HG03097 (cell line): ENCODE measurements at regions not wholly inside any gene's neighbourhood (a gene's known extent, or its start where the extent isn't known, plus 50 kb on each side); places are given as distances from the start of the nearest gene placed in this dataset.

ENCODE experiments used
- ATAC-seq: cut with Tn5 transposase; IDR thresholded peaks from one replicate; pipeline ENCODE4 v1.9.1; 2021; ENCODE audit not compliant: unreplicated experiment, low FRiP score

- no peak for ATAC-seq
Measured at GRCh38 chr15:38691965-38692788, 127.6 kb upstream of the RASGRP1 start.

GRCh38 chr15:38692789-38693062, 128.1 kb upstream of the RASGRP1 start:
- no peak for ATAC-seq

GRCh38 chr15:38695249-38696108, 130.9 kb upstream of the RASGRP1 start:
- no peak for ATAC-seq

- ATAC-seq: peak; percentile 75
Measured at GRCh38 chr15:38696109-38696727, 131.6 kb upstream of the RASGRP1 start.

- no peak for ATAC-seq
Measured at GRCh38 chr15:38696790-38697495, 132.3 kb upstream of the RASGRP1 start.

GRCh38 chr15:38698254-38698653, 133.6 kb upstream of the RASGRP1 start:
- no peak for ATAC-seq

GRCh38 chr15:38699633-38700230, 135.1 kb upstream of the RASGRP1 start:
- ATAC-seq: no peak

GRCh38 chr15:38701149-38701548, 136.5 kb upstream of the RASGRP1 start:
- ATAC-seq: no peak

GRCh38 chr15:38702178-38702912, 137.7 kb upstream of the RASGRP1 start:
- ATAC-seq: no peak

- ATAC-seq: no peak
Measured at GRCh38 chr15:38705436-38706219, 141.0 kb upstream of the RASGRP1 start.

- ATAC-seq: no peak
Measured at GRCh38 chr15:38706956-38707355, 142.3 kb upstream of the RASGRP1 start.

GRCh38 chr15:38707802-38708671, 143.4 kb upstream of the RASGRP1 start:
- ATAC-seq: peak; percentile 71

- ATAC-seq: no peak
Measured at GRCh38 chr15:38708672-38709180, 144.1 kb upstream of the RASGRP1 start.

- no peak for ATAC-seq
Measured at GRCh38 chr15:38709196-38709595, 144.6 kb upstream of the RASGRP1 start.

GRCh38 chr15:38714309-38715072, 149.9 kb upstream of the RASGRP1 start:
- no peak for ATAC-seq

- no peak for ATAC-seq
Measured at GRCh38 chr15:38720893-38721567, 156.4 kb upstream of the RASGRP1 start.

- no peak for ATAC-seq
Measured at GRCh38 chr15:38721568-38721945, 156.9 kb upstream of the RASGRP1 start.
